RWPE1 (cell line): ENCODE measurements at regions not wholly inside any gene's neighbourhood (a gene's known extent, or its start where the extent isn't known, plus 50 kb on each side); places are given as distances from the start of the nearest gene placed in this dataset.

Experiments
- CTCF ChIA-PET: fragments of 350-600 bp; sonication (Branson Sonifier 250); formaldehyde crosslinking; extraction: SDS; loops from one replicate; lab custom pipeline; 2021; lab: Yijun Ruan, JAX
- POLR2A ChIA-PET: fragments of 400-600 bp; formaldehyde crosslinking; extraction: SDS; loops from one replicate; lab custom pipeline; 2020; ENCODE audit warnings: antibody characterized with exemption; ENCODE audit not compliant: low non-redundant PET; lab: Yijun Ruan, JAX
- DNase-seq: peaks from one replicate; pipeline ENCODE4 v3.0.0; 2012; ENCODE audit warnings: low spot score
- H3K27ac ChIP-seq: fragments of 450-650 bp; 2 replicates; pipeline ENCODE4 v1.5.1; 2017
- TF ChIP-seq, protein P1 (sequence below): fragments of 450-650 bp; conservative IDR thresholded peaks from 2 replicates; pipeline ENCODE4 v1.5.1; 2017; ENCODE audit warnings: low read depth, mild to moderate bottlenecking

DNA sequence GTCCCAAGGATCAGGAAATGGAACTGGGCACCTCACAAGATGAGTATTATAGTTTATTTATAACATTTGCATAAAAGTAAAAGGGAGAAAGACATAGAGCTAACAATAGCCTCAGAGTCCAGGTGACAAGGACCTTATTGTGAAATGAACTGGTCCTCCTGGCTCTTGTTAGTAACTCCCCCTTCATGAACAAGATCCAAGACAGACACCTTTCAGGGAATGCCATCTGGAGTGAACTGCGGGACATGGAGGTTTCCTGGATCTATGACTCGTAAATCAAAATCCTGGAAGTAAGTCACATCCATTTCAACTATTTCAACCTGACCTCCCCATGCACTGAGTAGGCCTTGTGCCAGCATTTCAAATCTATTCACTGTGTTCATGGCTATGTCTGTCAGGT, 129.5 kb upstream of the GAS1 start:
- H3K27ac ChIP-seq, result no peak overlapping the region
- TF ChIP-seq, protein P1, sequence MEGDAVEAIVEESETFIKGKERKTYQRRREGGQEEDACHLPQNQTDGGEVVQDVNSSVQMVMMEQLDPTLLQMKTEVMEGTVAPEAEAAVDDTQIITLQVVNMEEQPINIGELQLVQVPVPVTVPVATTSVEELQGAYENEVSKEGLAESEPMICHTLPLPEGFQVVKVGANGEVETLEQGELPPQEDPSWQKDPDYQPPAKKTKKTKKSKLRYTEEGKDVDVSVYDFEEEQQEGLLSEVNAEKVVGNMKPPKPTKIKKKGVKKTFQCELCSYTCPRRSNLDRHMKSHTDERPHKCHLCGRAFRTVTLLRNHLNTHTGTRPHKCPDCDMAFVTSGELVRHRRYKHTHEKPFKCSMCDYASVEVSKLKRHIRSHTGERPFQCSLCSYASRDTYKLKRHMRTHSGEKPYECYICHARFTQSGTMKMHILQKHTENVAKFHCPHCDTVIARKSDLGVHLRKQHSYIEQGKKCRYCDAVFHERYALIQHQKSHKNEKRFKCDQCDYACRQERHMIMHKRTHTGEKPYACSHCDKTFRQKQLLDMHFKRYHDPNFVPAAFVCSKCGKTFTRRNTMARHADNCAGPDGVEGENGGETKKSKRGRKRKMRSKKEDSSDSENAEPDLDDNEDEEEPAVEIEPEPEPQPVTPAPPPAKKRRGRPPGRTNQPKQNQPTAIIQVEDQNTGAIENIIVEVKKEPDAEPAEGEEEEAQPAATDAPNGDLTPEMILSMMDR, result no peak
- CTCF ChIA-PET, result no interaction called here
- POLR2A ChIA-PET, result no interaction called here
- DNase-seq, result peak; percentile 12

- TF ChIP-seq, protein P1, result no peak
- ChIA-PET CTCF (no interaction called here), POLR2A (no interaction called here)
- DNase-seq, result no peak
- no peak overlapping the region for H3K27ac ChIP-seq
Observed at GRCh38 chr9:87077986-87078385, 130.7 kb upstream of the GAS1 start.

GRCh38 chr9:87080512-87081264, 133.4 kb upstream of the GAS1 start:
- no peak for DNase-seq
- TF ChIP-seq, protein P1, result no peak
- ChIA-PET POLR2A (no interaction called here), CTCF (interaction anchor here (0.5 to 0.6 kb wide), 3 partner anchors 19 to 66 kb away, joined by 3 to 6 read pairs (median 3); no protein-coding TSS in a partner anchor)
- no peak overlapping the region for H3K27ac ChIP-seq

- ChIA-PET CTCF (interaction anchor here (0.5 to 0.7 kb wide), 3 partner anchors 26 to 67 kb away, joined by 3 to 6 read pairs (median 3); no protein-coding TSS in a partner anchor), POLR2A (no interaction called here)
- H3K27ac ChIP-seq, result no peak overlapping the region
- DNase-seq, result no peak
- TF ChIP-seq, protein P1, result no peak
Observed at GRCh38 chr9:87081503-87081902, 134.2 kb upstream of the GAS1 start.

GRCh38 chr9:87083986-87084385, 136.7 kb upstream of the GAS1 start:
- no peak overlapping the region for H3K27ac ChIP-seq
- TF ChIP-seq, protein P1, result no peak
- CTCF ChIA-PET, result no interaction called here
- POLR2A ChIA-PET, result no interaction called here
- DNase-seq, result no peak

DNA sequence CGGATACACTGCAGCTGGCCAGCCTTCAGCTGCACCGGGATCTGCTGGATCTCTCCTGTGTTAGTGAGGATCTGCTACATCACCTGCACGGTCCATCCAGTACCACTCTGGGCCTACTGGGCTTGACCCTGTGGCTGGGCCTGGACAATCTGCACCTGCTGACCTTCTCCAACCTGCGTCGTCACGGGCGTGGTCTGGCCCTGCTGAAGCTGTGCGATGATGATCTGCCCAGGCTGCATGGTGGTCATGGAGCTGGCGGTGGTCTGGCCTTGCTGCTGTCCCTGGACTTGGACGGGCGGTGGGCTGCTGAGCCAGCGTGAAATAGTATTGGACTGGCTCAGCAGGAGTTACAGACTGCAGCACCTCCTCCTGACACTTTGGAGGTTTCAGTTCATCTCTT, 137.1 kb upstream of the GAS1 start:
- no peak overlapping the region for H3K27ac ChIP-seq
- TF ChIP-seq, protein P1, result no peak
- ChIA-PET CTCF (no interaction called here), POLR2A (no interaction called here)
- no peak for DNase-seq
